Right atrium auricular region (tissue), 2 donors: ENCODE measurements at regions not wholly inside any gene's neighbourhood (a gene's known extent, or its start where the extent isn't known, plus 50 kb on each side); places are given as distances from the start of the nearest gene placed in this dataset.

Experiments used
- DNase-seq: peaks from one replicate; pipeline ENCODE4 v3.0.0-alpha.2; 2019; ENCODE audit warnings: low spot score
- H3K27ac ChIP-seq, 2 donors: fragments of 200-600 bp; sonication (generic); 1 replicate in 1 of 2; 2 replicates in 1 of 2; pipeline ENCODE4 v1.5.1; 2016 to 2019
- H3K27me3 ChIP-seq, 2 donors: fragments of 200-600 bp; sonication (generic); one replicate each; pipeline versions ENCODE4 v1.5.1 to v1.6.0; 2017 to 2019
- H3K36me3 ChIP-seq: fragments of 200-600 bp; sonication (generic); one replicate; pipeline ENCODE4 v1.5.1; 2016
- H3K4me1 ChIP-seq, 2 donors: fragments of 200-600 bp; sonication (generic); one replicate each; pipeline versions ENCODE4 v1.5.1 to v1.6.0; 2017 to 2019
- H3K4me3 ChIP-seq, 2 donors: fragments of 200-600 bp; sonication (generic); 1 replicate in 1 of 2; 2 replicates in 1 of 2; pipeline ENCODE4 v1.5.1; 2017 to 2019; ENCODE audit warnings: mild to moderate bottlenecking in 1 of 2, moderate library complexity in 1 of 2
- H3K9me3 ChIP-seq, 2 donors: fragments of 200-600 bp; sonication (generic); one replicate each; pipeline ENCODE4 v1.5.1; 2019
- CTCF ChIP-seq, 2 donors: fragments of 200-600 bp; sonication (generic); IDR thresholded peaks; one replicate each; pipeline ENCODE4 v1.5.1; 2019; ENCODE audit warnings: antibody characterized with exemption in 2 of 2

- no peak overlapping the region for H3K4me3 ChIP-seq
- no peaks in the 10 kb centered on the region for H3K27me3 ChIP-seq
- no peak for TF ChIP-seq CTCF (IDR thresholded peaks at IDR 0.05)
- no peak overlapping the region for H3K27ac ChIP-seq
- H3K36me3 ChIP-seq: no peaks in the 10 kb centered on the region
- no peak for DNase-seq
- H3K4me1 ChIP-seq: no peaks in the 10 kb centered on the region
- no peaks in the 10 kb centered on the region for H3K9me3 ChIP-seq
Measured at GRCh38 chr4:125091101-125091500, 223.7 kb upstream of the FAT4 start.

- DNase-seq: no peak
- no peak for TF ChIP-seq CTCF (IDR thresholded peaks at IDR 0.05)
- Histone ChIP-seq H3K27me3 (no peaks in the 10 kb centered on the region), H3K9me3 (no peaks in the 10 kb centered on the region), H3K27ac (no peak overlapping the region), H3K36me3 (no peaks in the 10 kb centered on the region), H3K4me3 (no peak overlapping the region), H3K4me1 (no peaks in the 10 kb centered on the region)
Measured at GRCh38 chr4:125084608-125085007, 230.1 kb upstream of the FAT4 start.

- Histone ChIP-seq H3K27ac (no peak overlapping the region), H3K27me3 (no peaks in the 10 kb centered on the region), H3K4me3 (no peak overlapping the region), H3K9me3 (no peaks in the 10 kb centered on the region), H3K4me1 (no peaks in the 10 kb centered on the region), H3K36me3 (no peaks in the 10 kb centered on the region)
- no peak for TF ChIP-seq CTCF (IDR thresholded peaks at IDR 0.05)
- no peak for DNase-seq
Measured at GRCh38 chr4:125082729-125083417, 231.9 kb upstream of the FAT4 start.

GRCh38 chr4:125072269-125072668 is 242.5 kb upstream of the FAT4 start:
- H3K27ac ChIP-seq: no peak overlapping the region

GRCh38 chr4:125070861-125071260 is 243.9 kb upstream of the FAT4 start:
- no peak for TF ChIP-seq CTCF (IDR thresholded peaks at IDR 0.05)
- DNase-seq: no peak
- Histone ChIP-seq H3K4me1 (no peaks in the 10 kb centered on the region), H3K9me3 (no peaks in the 10 kb centered on the region), H3K36me3 (no peaks in the 10 kb centered on the region), H3K4me3 (no peak overlapping the region), H3K27me3 (no peaks in the 10 kb centered on the region), H3K27ac (no peak overlapping the region)

More at GRCh38 chr4:125072269-125072668, 242.5 kb upstream of the FAT4 start:
- no peak overlapping the region for H3K4me3 ChIP-seq
- DNase-seq: no peak
- no peaks in the 10 kb centered on the region for H3K4me1 ChIP-seq
- H3K27me3 ChIP-seq: no peaks in the 10 kb centered on the region
- no peaks in the 10 kb centered on the region for H3K36me3 ChIP-seq
- H3K9me3 ChIP-seq: no peaks in the 10 kb centered on the region
- no peak for TF ChIP-seq CTCF (IDR thresholded peaks at IDR 0.05)
